SK-N-SH (cell line): ENCODE measurements at regions not wholly inside any gene's neighbourhood (a gene's known extent, or its start where the extent isn't known, plus 50 kb on each side); places are given as distances from the start of the nearest gene placed in this dataset.

Experiments
- CHD2 ChIP-seq: fragments of 150-350 bp; IDR thresholded peaks from 2 replicates; pipeline ENCODE4 v1.6.1; 2018; ENCODE audit warnings: low read length; ENCODE audit not compliant: partially characterized antibody
- CTCF ChIP-seq: fragments of 200-600 bp; sonication (generic); IDR thresholded peaks from 2 replicates; pipeline ENCODE4 v1.6.1; 2017; ENCODE audit warnings: antibody characterized with exemption, mild to moderate bottlenecking, moderate library complexity
- EZH2phosphoT487 ChIP-seq: fragments of 200-600 bp; sonication (generic); IDR thresholded peaks from 2 replicates; pipeline ENCODE4 v1.6.1; 2017; ENCODE audit warnings: low read depth, mixed run types, mild to moderate bottlenecking, antibody characterized with exemption, moderate library complexity, borderline replicate concordance
- FOXJ3 ChIP-seq: sonication (generic); formaldehyde crosslinking; IDR thresholded peaks from 2 replicates; pipeline ENCODE4 v1.5.1; 2020; ENCODE audit warnings: mild to moderate bottlenecking, missing genetic modification reagents
- GABPA ChIP-seq: IDR thresholded peaks from 2 replicates; pipeline ENCODE4 v1.4.0; 2012; ENCODE audit warnings: low read depth, mild to moderate bottlenecking
- GATA2 ChIP-seq: sonication (generic); formaldehyde crosslinking; IDR thresholded peaks from 2 replicates; pipeline ENCODE4 v1.5.0; 2020; ENCODE audit warnings: mild to moderate bottlenecking, missing genetic modification reagents
- JUND ChIP-seq: IDR thresholded peaks from 2 replicates; pipeline ENCODE4 v1.4.0; 2012
- MAX ChIP-seq: IDR thresholded peaks from 2 replicates; pipeline ENCODE4 v1.4.0; 2012; ENCODE audit warnings: low read depth
- NRF1 ChIP-seq: IDR thresholded peaks from 2 replicates; pipeline ENCODE4 v1.6.1; 2012; ENCODE audit warnings: low read depth, mild to moderate bottlenecking, low read length
- POLR2AphosphoS5 ChIP-seq: IDR thresholded peaks from 2 replicates; pipeline ENCODE4 v1.6.1; 2012; ENCODE audit warnings: low read depth, low read length
- RAD21 ChIP-seq: IDR thresholded peaks from 2 replicates; pipeline ENCODE4 v1.6.1; 2012; ENCODE audit warnings: mild to moderate bottlenecking, low read length
- REST ChIP-seq: IDR thresholded peaks from 2 replicates; pipeline ENCODE4 v1.6.1; 2012; ENCODE audit warnings: mild to moderate bottlenecking, low read depth, low read length, moderate library complexity
- SIN3A ChIP-seq: IDR thresholded peaks from 2 replicates; pipeline ENCODE4 v1.6.1; 2012; ENCODE audit warnings: low read depth, mild to moderate bottlenecking, low read length, moderate library complexity, borderline replicate concordance
- YY1 ChIP-seq: IDR thresholded peaks from 2 replicates; pipeline ENCODE4 v1.4.0; 2012; ENCODE audit warnings: low read depth, mild to moderate bottlenecking

- TF ChIP-seq CTCF (no peak), RAD21 (no peak), POLR2AphosphoS5 (no peak), SIN3A (no peak), JUND (no peak), GABPA (no peak), MAX (no peak), REST (no peak), EZH2phosphoT487 (no peak), GATA2 (no peak), NRF1 (no peak), CHD2 (no peak), FOXJ3 (no peak), YY1 (no peak)
Observed at GRCh38 chr5:36441280-36441679, 139.6 kb upstream of the RANBP3L start.
